Psoas muscle (tissue), 7 donors: ENCODE measurements at regions not wholly inside any gene's neighbourhood (a gene's known extent, or its start where the extent isn't known, plus 50 kb on each side); places are given as distances from the start of the nearest gene placed in this dataset.

Source experiments
- ATAC-seq, 4 donors: fragments of 200-7000 bp; cut with Tn5 transposase; one replicate each; pipeline ENCODE4 v1.9.1; 2020; ENCODE audit warnings: moderate library complexity in 3 of 4, mild to moderate bottlenecking in 2 of 4
- DNase-seq, 2 donors: peaks; one replicate each; pipeline ENCODE4 v3.0.0-alpha.2; 2020
- H3K27ac ChIP-seq: fragments of 200-600 bp; one replicate; pipeline ENCODE4 v1.8.0; 2022
- H3K27me3 ChIP-seq, 3 donors: fragments of 200-600 bp in 1 of 3; one replicate each; pipeline versions ENCODE4 v1.6.1 to v1.8.0; 2013 to 2022; ENCODE audit warnings: low read length in 2 of 3, mild to moderate bottlenecking in 2 of 3, moderate library complexity in 1 of 3; ENCODE audit not compliant: insufficient read depth in 3 of 3
- H3K36me3 ChIP-seq, 2 donors: fragments of 200-600 bp in 1 of 2; one replicate each; pipeline versions ENCODE4 v1.6.1 to v1.8.0; 2013 to 2022; ENCODE audit warnings: low read depth in 1 of 2, mild to moderate bottlenecking in 1 of 2, moderate library complexity in 1 of 2; ENCODE audit not compliant: insufficient read depth in 1 of 2
- H3K4me1 ChIP-seq: fragments of 200-600 bp; one replicate; pipeline ENCODE4 v1.8.0; 2022
- H3K4me3 ChIP-seq: fragments of 200-600 bp; one replicate; pipeline ENCODE4 v1.8.0; 2022; ENCODE audit warnings: mild to moderate bottlenecking
- H3K9me3 ChIP-seq: fragments of 200-600 bp; one replicate; pipeline ENCODE4 v1.8.0; 2022
- CTCF ChIP-seq: fragments of 200-600 bp; IDR thresholded peaks from one replicate; pipeline ENCODE4 v1.8.0; 2022; ENCODE audit warnings: antibody characterized with exemption
- WGBS, 3 donors: extraction: QIAGEN DNeasy Blood & Tissue Kit; methylation state at CpG; one replicate each; pipeline versions ENCODE4 v1.1.6 to v1.1.7; 2013; 5-methylcytosine and 5-hydroxymethylcytosine counted together
- intact Hi-C, 2 donors: fragments of 100-400 bp; cut with DNase I; formaldehyde crosslinking; loops; one replicate each; pipeline versions ENCODE4 v1.11.0 to v1.14.2; 2022
- donor health status: healthy with polysubstance abuse.
- donor health status: DM: no; HTN: no; CAD: no; lungs with moderate emphysema.
- donor health status: Bipolar disorder and iron deficiency.
- donor health status: healthy.
- donor health status: DM: yes; HTN: yes; CAD: no.
- donor health status: DM: no; HTN: no; CAD: no.
- donor health status: DM: yes; HTN: yes; CAD: no.

GRCh38 chr3:166444756-166445155, 607.5 kb upstream of the BCHE start:
- 64 to 78% (median 73%) methylated on average over 9 of the region's 9 CpGs for WGBS, 3 donors
- intact Hi-C loops, result no loop called here

GRCh38 chr3:166444336-166444735, 607.1 kb upstream of the BCHE start:
- Histone ChIP-seq H3K27ac (no peak overlapping the region), H3K4me3 (no peak overlapping the region), H3K36me3 (no peaks in the 10 kb centered on the region), H3K4me1 (no peaks in the 10 kb centered on the region), H3K9me3 (no peaks in the 10 kb centered on the region), H3K27me3 (no peaks in the 10 kb centered on the region)
- no peak for TF ChIP-seq CTCF
- WGBS, 3 donors, result 48 to 63% (median 62%) methylated on average over 4 of the region's 4 CpGs
- DNase-seq, result no peak
- ATAC-seq, result no peak
- intact Hi-C loops, result no loop called here

More at GRCh38 chr3:166444756-166445155, 607.5 kb upstream of the BCHE start:
- Histone ChIP-seq H3K27ac (no peak overlapping the region), H3K9me3 (no peaks in the 10 kb centered on the region), H3K27me3 (no peaks in the 10 kb centered on the region), H3K4me3 (no peak overlapping the region), H3K36me3 (no peaks in the 10 kb centered on the region), H3K4me1 (no peaks in the 10 kb centered on the region)
- no peak for TF ChIP-seq CTCF
- ATAC-seq (no peak), DNase-seq (no peak)

- no peaks in the 10 kb centered on the region for H3K4me1 ChIP-seq
- no peak for ATAC-seq
- no peak for DNase-seq
- no peak for TF ChIP-seq CTCF
- no peaks in the 10 kb centered on the region for H3K27me3 ChIP-seq
- H3K27ac ChIP-seq, result no peak overlapping the region
- intact Hi-C loops, result no loop called here
- H3K9me3 ChIP-seq, result no peaks in the 10 kb centered on the region
- 88 to 93% (median 93%) methylated on average over 3 of the region's 3 CpGs for WGBS, 3 donors
- H3K36me3 ChIP-seq, result no peaks in the 10 kb centered on the region
- no peak overlapping the region for H3K4me3 ChIP-seq
These were observed 598.3 kb upstream of the BCHE start for GRCh38 chr3:166435469-166436057.

GRCh38 chr3:166433060-166433459, 595.8 kb upstream of the BCHE start:
- Histone ChIP-seq H3K27me3 (no peaks in the 10 kb centered on the region), H3K4me3 (no peak overlapping the region), H3K36me3 (no peaks in the 10 kb centered on the region), H3K9me3 (no peaks in the 10 kb centered on the region), H3K4me1 (no peaks in the 10 kb centered on the region), H3K27ac (no peak overlapping the region)
- 63 to 75% (median 69%) methylated on average over 2 of the region's 2 CpGs for WGBS, 3 donors
- intact Hi-C loops, result no loop called here
- TF ChIP-seq CTCF, result no peak
- ATAC-seq, result no peak
- no peak for DNase-seq
